ENCODE measurements at regions not wholly inside any gene's neighbourhood (a gene's known extent, or its start where the extent isn't known, plus 50 kb on each side); places are given as distances from the start of the nearest gene placed in this dataset.
"Not testable (repeated sequence)": the region's sequence is repeated elsewhere in the genome, so short reads cannot be mapped to it uniquely, and the experiment has no call there.

DNA sequence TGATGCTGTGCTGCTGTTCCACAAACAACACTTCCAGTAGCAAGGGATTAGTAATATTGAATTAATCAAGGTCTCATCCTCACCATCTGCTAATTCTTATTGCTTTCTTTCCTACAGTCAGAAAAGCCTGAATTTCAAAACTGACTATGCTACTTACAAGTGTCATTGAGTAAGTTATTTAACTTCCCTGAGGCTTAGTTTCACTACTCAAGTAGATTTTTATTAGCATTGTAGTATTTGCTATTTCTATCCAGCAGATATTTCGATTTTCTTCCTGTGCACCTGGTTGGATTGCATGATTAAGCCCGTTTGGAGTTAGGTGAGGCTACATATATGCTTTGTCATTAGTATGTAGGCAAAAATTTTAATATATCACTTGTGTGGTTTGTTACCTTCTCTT is 591.5 kb downstream of the TRHDE start:
- DNase-seq (ENCODE audit: low read depth), result no peak

DNA sequence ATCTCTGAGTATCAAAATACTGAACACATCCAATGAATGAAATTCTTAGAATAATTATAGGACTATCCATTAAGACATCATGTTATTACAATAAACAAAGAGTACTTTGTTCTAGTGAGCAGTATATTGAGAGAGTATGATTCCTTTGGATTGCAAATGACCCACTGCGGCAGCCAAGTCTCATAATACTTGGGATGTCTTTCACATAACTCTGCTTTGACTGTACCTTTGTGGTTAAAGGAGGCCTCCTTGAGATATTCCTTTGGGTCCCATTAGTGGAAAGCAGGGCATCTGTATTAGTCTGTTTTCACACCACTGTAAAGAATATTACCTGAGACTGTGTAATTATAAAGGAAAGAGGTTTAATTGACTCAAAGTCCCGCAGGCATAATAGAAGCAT is 593.8 kb downstream of the TRHDE start:
- no peak for DNase-seq (ENCODE audit: low read depth)

DNA sequence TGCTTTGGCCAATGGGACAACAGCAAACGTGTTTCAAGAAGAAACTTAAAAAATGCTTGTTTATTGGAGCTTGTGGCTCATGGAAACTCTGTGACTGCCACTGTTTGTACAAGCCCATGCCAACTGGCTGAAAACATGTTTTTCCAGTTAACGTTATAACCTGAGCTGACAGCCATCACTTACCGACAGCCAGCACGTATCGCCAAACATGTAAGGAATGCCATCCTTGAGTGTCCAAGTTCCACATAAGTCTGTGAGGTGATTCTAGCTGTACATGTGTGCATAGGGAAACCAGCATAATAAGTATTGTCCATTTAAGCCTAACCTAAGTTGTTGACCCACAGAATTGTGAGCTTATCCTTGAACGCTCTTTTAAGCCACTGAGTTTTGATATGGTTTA is 596.9 kb downstream of the TRHDE start:
- no peak for DNase-seq (ENCODE audit: low read depth)

DNA sequence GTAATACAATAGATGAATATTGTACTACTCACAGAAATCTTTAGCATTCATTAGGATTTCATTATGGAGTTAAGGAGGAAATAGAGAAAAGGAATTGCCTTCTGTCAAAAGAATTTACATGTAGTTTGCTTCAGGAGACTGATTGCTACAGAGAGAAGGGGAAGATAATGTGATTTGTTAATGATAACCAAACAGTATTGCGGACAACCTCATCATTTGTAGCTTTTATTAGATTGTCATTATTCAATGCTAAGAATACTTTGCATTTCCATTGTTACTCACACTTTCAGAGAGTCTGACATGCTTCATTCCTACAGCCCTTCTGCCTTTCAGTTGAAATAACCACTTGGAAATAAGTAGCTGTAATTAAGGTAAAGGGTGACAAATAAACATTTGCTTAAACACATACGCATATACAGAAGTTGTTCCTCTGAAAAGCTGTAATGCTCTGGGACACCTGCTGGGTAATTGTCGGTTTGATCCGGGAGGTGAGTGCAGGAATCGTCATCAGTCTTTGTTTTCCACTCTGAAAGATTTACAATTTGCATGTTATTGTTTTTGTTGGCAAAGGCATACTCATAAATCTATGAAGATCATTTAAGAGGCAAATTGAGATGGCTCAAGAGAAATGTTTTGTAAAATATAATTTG is 600.2 kb downstream of the TRHDE start:
- no peak for DNase-seq (ENCODE audit: low read depth)

DNA sequence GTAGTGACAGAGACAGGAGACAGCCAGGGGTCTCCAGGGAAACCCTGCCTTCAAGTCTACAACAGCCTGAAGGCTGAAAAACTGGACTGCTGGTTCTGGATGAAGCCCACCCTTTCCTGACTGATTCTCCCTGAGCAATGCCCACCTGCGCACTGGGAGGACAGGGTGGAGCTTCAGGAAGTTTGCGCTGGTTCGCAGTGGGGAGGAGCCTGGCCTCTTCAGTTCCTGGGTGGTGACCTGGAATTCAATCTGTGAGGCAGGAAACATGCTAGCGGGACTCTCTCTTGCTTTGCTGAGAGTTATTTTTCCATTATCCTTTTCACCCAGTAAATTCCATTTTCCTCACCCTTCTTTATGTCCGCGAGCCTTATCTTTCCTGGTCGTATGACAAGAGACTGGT is 600.8 kb downstream of the TRHDE start:
- no peak for DNase-seq (ENCODE audit: low read depth)

DNA sequence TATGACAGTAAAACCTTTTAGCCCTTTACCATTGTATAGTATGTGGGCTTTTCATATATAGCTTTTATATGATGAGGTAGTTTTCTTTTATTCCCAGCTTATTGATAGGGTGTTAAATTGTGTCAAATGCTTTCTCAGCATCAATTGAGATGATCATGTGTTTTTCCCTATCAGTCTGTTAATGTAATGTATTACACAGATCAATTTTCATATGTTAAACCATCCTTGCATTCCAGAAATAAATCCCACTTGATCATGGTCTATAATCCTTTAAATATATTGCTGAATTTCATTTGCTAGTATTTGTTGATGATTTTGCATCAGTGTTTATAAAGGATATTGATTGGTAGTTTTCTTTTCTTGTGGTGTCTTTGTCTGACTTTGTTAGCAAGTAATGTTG is 603.9 kb downstream of the TRHDE start:
- DNase-seq (ENCODE audit: low read depth), result no peak

DNA sequence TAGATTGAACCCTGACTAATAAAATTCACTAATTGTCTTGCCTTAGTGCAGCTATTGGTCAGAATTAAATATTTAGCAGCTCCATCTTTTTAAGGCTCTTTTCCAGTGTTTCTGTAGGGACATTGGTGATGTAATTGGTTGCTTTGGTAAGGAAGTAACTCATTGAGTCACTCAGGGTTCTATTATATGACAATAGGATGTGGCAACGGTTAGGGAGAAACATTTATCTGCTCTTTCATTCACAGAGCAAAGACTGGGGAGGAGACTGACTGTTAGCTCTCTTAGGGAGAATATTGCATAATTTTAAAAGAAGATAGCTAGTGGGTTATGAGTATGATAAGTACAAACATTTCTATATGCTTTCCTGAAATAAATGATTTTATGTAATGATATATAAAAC is 616.5 kb downstream of the TRHDE start:
- no peak for DNase-seq (ENCODE audit: low read depth)

DNA sequence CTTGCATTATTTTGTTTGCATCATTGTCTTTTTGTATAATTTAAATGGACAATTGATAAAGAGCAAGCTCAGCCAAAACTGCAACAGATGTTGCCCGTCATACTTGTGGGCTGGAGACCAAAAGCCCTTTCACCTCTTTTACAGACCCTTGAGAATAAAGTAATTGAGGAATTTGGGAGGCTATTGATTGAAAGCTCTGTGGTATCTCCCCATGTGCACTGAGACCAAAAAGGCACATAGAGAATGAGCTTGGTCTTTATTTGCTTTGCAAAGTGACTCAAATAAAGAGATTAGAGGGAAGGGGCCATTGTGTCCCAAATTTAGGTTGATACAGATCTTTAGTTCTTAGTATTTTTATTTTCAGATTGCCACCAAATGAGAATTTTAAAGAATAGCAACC is 617.6 kb downstream of the TRHDE start:
- no peak for DNase-seq (ENCODE audit: low read depth)

DNA sequence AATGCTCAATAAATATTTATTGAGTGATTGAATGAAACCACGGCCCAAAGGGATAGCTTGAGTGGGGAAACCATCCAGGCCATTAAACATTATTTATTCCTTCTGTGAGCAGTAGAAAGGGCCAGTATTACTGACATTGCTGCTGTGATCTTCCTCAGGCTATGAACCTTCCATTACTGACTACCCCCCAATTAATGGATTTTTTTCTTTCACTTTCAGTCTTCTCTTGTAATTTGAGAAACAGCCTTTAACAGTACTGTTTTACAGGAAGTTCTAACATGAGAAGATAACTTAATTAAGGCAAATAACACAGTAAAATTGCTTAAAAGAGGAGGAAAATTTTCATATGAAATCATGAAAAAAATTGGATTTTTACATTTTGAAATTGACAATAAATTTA is 629.5 kb downstream of the TRHDE start:
- no peak for DNase-seq (ENCODE audit: low read depth)

DNA sequence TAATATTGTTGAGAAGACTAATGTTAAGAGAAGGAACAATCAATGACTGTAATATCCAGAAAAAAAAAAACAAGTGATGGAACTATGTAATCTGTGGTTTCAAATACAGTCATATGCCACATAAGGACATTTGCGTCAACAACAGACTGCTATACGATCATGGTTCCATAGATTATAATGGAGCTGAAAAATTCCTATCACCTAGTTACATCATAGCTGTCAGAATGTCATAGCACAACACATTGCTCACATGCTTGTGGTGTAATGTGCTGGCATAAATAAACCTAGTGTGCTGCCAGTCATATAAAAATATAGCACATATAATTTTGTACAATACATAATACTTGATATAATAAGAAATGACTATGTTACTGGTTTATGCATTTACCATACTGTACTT is 653.5 kb downstream of the TRHDE start:
- no peak for DNase-seq (ENCODE audit: low read depth)

DNA sequence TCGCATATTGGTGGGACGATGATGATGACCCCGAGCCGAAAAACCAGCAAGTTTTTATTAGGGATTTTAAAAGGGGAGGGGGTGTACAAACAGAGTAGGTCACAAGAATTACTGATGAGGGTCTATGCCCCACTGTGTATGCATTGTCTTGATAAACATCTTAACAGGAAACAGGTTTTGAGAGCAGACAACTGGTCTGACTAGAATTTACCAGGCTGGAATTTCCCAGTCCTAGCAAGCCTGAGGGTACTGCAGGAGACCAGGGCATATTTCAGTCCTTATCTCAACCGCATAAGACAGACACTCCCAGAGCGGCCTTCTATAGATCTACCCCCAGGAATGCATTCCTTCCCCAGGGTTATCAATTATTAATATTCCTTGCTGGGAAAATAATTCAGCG is 659.7 kb downstream of the TRHDE start:
- DNase-seq (ENCODE audit: low read depth), result not testable (repeated sequence)

DNA sequence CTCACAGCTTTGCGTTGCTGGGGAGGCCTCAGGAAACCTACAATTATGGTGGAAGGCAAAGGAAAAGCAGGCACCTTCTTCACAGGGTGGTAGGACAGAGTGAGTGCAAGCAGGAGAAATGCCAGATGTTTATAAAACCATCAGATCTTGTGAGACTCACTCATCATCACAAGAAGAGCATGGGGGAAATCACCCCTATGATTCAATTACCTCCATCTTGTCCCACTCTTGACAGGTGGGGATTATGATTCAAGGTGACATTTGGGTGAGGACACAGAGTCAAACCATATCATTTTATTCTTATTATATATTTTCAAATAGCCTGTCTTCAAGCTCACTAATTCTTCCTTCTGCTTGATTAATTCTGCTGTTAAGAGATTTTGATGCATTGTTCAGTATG is 665.3 kb downstream of the TRHDE start:
- DNase-seq (ENCODE audit: low read depth), result no peak

DNA sequence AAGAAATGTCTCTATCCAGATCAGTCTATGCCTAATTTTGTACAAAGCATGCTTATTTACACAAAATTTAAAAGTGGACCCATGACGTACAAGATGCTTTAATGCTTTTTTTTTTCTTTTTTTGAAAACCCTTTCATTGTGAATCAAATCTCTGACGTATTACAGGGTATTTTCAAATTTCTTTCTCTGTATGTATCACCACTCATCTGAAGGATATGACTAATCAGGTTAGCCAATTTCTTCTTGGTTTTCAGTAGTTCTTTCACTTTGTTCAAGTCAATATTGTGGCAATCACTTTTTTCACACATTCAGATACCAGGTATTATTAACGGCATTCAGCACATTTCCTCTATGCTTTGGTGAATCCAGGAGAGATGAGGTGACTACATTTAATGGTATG is 685.3 kb downstream of the TRHDE start:
- DNase-seq (ENCODE audit: low read depth), result no peak

DNA sequence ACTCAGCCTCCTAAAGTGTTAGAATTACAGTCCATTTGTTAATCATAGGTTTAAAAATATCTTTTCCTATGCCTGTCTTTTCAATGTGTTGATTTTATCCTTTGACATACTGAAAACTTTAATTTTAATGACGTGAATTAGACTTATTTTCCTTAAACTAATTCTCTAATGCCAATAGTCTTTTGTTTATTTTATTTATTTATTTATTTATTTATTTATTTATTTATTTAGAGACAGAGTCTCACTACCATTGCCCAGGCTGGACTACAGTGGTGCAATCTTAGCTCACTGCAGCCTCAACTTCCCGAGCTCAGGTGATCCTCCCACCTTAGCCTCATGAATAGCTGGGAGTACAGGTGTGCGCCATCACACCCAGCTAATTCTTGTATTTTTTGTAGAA is 694.5 kb downstream of the TRHDE start:
- no peak for DNase-seq (ENCODE audit: low read depth)

DNA sequence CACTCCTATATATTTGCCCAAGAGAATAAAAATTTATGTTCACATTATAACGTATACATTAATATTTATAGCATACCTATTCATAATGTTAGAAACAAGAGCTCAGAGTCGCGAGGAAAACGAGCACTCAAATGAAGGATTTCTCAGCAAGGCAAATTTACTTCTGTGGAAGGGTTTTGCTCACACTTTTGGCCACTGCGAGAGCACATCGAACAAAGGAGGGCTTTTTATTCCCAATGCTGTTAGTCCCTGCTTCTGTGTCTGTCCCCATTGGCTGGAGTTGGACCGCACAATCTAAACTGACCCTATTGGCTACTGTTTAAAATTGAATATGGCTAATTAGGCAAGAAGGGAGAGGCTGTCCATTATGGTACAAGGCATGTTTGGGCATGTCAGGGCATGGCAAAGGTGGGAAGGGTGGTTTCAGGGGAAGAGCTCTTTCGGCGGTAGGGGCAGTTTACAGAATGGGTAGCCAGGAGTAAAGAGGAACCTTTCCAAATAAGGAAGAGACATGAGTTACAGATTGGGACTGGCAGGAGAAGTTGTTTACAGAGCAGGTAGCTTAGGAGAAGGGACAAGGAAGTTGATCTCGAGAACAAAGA is 702.9 kb downstream of the TRHDE start:
- no peak for DNase-seq (ENCODE audit: low read depth)

DNA sequence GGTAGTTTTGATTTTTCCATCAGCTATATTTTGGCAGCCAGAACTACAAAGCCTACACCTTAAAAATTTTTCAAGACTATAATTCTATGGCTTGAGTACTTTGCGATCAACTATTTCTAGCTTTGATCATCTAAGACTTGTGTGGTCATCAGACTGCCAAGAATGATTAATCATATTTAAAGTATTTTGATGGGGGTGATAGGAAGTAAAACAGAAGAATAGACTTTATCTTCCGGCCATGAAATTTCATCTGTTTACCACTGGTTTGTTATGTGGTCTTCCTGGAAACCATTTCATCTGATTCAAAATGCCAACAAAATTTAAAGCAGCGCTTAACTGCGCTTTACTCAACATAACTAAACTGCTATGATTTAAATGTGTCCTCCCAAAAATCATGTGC is 706.8 kb downstream of the TRHDE start:
- no peak for DNase-seq (ENCODE audit: low read depth)

DNA sequence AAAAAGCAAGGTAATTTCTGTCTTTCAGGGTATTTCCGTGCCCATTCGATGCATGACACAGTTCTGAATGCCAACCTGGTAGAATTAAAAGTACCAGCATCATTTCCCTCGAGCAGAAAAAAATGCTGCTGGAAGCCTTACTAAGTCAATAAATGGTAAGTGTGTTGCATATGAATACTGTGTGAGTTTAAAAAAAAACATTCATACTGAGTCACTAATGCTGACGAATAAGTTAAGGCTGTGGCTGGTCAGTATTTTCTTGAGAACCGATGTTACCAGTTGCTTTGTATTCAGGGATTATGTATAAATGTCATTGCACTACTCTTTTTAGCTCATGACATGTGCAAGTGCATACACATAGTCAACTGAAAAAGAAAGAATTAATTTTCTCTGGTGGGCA is 710.2 kb downstream of the TRHDE start:
- DNase-seq (ENCODE audit: low read depth), result no peak

DNA sequence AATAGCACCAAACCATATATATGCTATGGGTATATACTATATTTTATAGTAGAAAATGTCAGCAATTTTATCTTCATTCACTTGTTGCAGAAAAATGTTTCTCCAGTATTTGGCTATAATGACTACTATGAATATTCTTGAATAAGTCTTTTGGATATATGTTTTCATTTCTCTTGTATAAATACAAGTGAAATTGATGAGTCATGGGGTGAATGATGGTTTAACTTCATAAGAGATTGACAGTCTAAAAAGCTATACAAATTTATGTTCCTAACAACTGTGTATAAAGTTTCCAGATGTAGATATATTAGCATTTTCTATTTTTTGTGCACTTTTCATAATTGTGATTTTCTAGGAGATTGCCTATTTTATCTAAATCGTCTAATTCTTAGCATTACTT is 714.8 kb downstream of the TRHDE start:
- DNase-seq (ENCODE audit: low read depth), result no peak

DNA sequence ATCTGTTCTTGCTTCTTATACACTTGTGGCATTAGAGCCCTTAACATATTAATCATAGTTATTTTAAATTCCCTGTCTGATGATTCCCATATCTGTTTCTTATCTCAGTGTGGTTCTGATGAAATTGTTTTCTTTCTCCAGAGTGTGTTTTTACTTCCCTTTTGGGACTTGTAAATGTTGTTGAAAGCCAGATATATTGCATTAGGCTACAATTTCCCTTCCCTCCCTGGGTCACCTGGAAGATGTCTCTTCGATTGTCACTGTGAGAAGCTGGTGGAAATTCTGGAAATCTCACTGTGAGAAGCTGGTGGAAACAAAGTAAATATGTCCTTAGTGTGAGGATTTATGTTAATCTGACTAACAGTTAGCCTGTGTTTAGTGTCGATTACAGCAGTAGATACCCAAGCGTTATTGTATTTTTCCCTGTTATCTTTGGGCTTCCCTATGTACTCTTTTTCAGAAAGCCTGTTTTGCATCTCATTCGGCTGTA is 717.3 kb downstream of the TRHDE start:
- no peak for DNase-seq (ENCODE audit: low read depth)

DNA sequence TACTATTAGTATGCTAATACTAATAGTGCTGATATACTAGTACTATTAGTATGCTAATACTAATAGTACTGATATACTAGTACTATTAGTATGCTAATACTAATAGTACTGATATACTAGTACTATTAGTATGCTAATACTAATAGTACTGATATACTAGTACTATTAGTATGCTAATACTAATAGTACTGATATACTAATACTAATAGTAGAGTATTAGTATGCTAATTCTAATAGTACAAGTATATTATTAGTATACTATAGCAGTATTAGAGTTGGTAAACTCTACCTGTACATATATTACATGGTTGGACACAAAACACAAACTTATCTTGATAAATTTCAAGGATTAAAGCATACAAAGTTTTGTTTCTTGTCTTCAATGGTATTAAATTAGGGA is 722.9 kb downstream of the TRHDE start:
- not testable (repeated sequence) for DNase-seq (ENCODE audit: low read depth)

DNA sequence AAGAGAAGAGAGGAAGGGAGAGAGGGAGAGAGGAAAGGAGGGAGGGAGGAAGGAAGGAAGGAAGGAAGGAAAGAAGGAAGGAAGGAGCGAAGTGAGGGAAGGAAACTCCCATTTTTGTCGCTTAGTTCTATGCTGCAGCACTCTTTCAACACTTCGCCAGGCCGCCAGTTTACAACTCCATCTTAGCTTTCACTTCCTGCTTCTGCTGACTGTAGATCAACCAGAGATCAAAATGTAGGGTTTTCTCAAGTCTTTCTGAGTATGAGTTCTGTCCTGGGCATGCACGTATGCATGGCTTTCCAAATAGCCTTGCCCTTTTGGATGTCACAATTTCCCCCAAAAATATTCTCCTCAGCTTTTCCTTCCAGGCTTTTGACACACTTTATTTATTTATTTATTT is 723.4 kb downstream of the TRHDE start:
- DNase-seq (ENCODE audit: low read depth), result no peak

DNA sequence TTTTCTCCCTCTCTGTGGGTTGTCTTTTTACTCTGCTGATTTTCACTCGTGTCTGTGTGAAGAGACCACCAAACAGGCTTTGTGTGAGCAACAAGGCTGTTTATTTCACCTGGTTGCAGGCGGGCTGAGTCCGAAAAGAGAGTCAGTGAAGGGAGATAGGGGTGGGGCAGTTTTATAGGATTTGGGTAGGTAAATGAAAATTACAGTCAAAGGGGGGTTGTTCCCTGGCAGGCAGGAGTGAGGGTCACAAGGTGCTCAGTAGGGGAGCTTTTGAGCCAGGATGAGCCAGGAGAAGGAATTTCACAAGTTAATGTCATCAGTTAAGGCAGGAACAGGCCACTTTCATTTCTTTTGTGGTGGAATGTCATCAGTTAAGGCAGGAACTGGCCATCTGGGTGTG is 729.6 kb downstream of the TRHDE start:
- not testable (repeated sequence) for DNase-seq (ENCODE audit: low read depth)

DNA sequence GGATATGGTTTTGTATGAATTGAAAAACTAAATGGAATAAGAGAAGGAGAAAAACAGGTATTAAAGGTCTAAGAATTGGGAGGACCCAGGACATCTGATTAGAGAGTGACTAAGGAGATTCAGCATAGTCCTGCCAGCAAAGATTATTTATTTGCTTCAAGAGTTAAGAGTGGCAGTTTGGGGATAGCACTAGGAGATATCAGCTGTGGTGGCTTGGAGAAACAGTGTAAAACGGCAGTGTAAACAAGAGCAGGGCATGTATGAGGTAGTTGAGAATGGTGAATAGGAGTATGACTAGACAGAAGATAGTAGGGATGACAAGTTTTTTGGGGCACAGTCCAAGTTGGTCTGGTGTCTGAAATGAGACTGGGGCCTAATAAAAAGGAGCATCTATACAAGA is 730.3 kb downstream of the TRHDE start:
- DNase-seq (ENCODE audit: low read depth), result not testable (repeated sequence)

DNA sequence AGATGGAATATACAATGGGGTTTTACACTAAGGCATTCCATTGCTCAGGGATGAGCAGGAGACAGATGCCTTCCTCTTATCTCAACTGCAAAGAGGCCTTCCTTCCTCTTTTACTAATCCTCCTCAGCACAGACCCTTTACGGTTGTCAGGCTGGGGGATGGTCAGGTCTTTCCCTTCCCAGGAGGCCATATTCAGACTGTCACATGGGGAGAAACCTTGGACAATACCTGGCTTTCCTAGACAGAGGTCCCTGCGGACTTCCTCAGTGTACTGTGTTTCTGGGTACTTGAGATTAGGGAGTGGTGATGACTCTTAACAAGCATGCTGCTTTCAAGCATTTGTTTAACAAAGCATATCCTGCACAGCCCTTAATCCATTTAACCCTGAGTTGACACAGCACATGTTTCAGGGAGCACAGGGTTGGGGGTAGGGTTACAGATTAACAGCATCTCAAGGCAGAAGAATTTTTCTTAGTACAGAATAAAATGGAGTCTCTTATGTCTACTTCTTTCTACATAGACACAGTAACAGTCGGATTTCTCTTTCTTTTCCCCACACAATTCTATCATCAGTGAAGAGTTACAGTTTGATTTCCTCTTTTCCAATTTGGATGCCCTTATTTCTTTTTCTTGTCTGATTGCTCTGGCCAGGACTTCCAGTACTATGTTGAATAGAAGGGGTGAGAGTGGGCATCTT is 737.1 kb downstream of the TRHDE start:
- not testable (repeated sequence) for DNase-seq (ENCODE audit: low read depth)

All from amniotic epithelial cell (primary cell).